ENCODE measurements at regions not wholly inside any gene's neighbourhood (a gene's known extent, or its start where the extent isn't known, plus 50 kb on each side); places are given as distances from the start of the nearest gene placed in this dataset.

GRCh38 chr4:28926156-28926555 lies 1794.0 kb upstream of the PCDH7 start:
- TF ChIP-seq, protein P1, sequence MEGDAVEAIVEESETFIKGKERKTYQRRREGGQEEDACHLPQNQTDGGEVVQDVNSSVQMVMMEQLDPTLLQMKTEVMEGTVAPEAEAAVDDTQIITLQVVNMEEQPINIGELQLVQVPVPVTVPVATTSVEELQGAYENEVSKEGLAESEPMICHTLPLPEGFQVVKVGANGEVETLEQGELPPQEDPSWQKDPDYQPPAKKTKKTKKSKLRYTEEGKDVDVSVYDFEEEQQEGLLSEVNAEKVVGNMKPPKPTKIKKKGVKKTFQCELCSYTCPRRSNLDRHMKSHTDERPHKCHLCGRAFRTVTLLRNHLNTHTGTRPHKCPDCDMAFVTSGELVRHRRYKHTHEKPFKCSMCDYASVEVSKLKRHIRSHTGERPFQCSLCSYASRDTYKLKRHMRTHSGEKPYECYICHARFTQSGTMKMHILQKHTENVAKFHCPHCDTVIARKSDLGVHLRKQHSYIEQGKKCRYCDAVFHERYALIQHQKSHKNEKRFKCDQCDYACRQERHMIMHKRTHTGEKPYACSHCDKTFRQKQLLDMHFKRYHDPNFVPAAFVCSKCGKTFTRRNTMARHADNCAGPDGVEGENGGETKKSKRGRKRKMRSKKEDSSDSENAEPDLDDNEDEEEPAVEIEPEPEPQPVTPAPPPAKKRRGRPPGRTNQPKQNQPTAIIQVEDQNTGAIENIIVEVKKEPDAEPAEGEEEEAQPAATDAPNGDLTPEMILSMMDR (conservative IDR thresholded peaks at IDR 0.05; ENCODE audit: control insufficient read depth, insufficient read depth, low read depth, low read length): no peak
- H3K4me3 ChIP-seq (ENCODE audit: control insufficient read depth, low read depth, low read length): no peak overlapping the region
- DNase-seq (ENCODE audit: low read depth): no peak

- TF ChIP-seq, protein P1 (conservative IDR thresholded peaks at IDR 0.05; ENCODE audit: control insufficient read depth, insufficient read depth, low read depth, low read length): no peak
- H3K4me3 ChIP-seq (ENCODE audit: control insufficient read depth, low read depth, low read length): no peak overlapping the region
- DNase-seq (ENCODE audit: low read depth): no peak
These were observed 1777.5 kb upstream of the PCDH7 start for GRCh38 chr4:28942631-28943030.

- TF ChIP-seq, protein P1 (conservative IDR thresholded peaks at IDR 0.05; ENCODE audit: control insufficient read depth, insufficient read depth, low read depth, low read length): no peak
- DNase-seq (ENCODE audit: low read depth): no peak
- no peak overlapping the region for H3K4me3 ChIP-seq (ENCODE audit: control insufficient read depth, low read depth, low read length)
These were observed 1772.8 kb upstream of the PCDH7 start for GRCh38 chr4:28947374-28947773.

- peak; percentile 21 for DNase-seq (ENCODE audit: low read depth)
- H3K4me3 ChIP-seq (ENCODE audit: control insufficient read depth, low read depth, low read length): no peak overlapping the region
- TF ChIP-seq, protein P1 (conservative IDR thresholded peaks at IDR 0.05; ENCODE audit: control insufficient read depth, insufficient read depth, low read depth, low read length): no peak
These were observed 1771.7 kb upstream of the PCDH7 start for GRCh38 chr4:28948501-28948900.

- TF ChIP-seq, protein P1 (conservative IDR thresholded peaks at IDR 0.05; ENCODE audit: control insufficient read depth, insufficient read depth, low read depth, low read length): no peak
- H3K4me3 ChIP-seq (ENCODE audit: control insufficient read depth, low read depth, low read length): no peak overlapping the region
- peak; percentile 24 for DNase-seq (ENCODE audit: low read depth)
These were observed 1753.2 kb upstream of the PCDH7 start for GRCh38 chr4:28966982-28967381.

- H3K4me3 ChIP-seq (ENCODE audit: control insufficient read depth, low read depth, low read length): no peak overlapping the region
- peak; percentile 26 for DNase-seq (ENCODE audit: low read depth)
- TF ChIP-seq, protein P1 (conservative IDR thresholded peaks at IDR 0.05; ENCODE audit: control insufficient read depth, insufficient read depth, low read depth, low read length): no peak
These were observed 1746.4 kb upstream of the PCDH7 start for GRCh38 chr4:28973587-28974350.

All from fibroblast of mammary gland (primary cell).